Anterior cingulate cortex (tissue), 58 donors: ENCODE measurements at regions not wholly inside any gene's neighbourhood (a gene's known extent, or its start where the extent isn't known, plus 50 kb on each side); places are given as distances from the start of the nearest gene placed in this dataset.
A peak's percentile ranks its signal among the peaks of the same experiment; 100 is the strongest.
"Not testable (repeated sequence)": the region's sequence is repeated elsewhere in the genome, so short reads cannot be mapped to it uniquely, and the experiment has no call there.

ENCODE experiments used
- DNase-seq, 58 donors: peaks; one replicate each; lab custom pipeline; 2025; lab: John Stamatoyannopoulos, UW

GRCh38 chr7:131762753-131763152, 206.3 kb upstream of the PODXL start:
- DNase-seq, result no peak

- DNase-seq, result not testable (repeated sequence)
Observed at GRCh38 chr7:131755801-131756200, 199.4 kb upstream of the PODXL start.

- no peak for DNase-seq
Observed at GRCh38 chr7:131753620-131754222, 197.3 kb upstream of the PODXL start.

- no peak for DNase-seq
Observed at GRCh38 chr7:131747658-131748232, 191.3 kb upstream of the PODXL start.

DNA sequence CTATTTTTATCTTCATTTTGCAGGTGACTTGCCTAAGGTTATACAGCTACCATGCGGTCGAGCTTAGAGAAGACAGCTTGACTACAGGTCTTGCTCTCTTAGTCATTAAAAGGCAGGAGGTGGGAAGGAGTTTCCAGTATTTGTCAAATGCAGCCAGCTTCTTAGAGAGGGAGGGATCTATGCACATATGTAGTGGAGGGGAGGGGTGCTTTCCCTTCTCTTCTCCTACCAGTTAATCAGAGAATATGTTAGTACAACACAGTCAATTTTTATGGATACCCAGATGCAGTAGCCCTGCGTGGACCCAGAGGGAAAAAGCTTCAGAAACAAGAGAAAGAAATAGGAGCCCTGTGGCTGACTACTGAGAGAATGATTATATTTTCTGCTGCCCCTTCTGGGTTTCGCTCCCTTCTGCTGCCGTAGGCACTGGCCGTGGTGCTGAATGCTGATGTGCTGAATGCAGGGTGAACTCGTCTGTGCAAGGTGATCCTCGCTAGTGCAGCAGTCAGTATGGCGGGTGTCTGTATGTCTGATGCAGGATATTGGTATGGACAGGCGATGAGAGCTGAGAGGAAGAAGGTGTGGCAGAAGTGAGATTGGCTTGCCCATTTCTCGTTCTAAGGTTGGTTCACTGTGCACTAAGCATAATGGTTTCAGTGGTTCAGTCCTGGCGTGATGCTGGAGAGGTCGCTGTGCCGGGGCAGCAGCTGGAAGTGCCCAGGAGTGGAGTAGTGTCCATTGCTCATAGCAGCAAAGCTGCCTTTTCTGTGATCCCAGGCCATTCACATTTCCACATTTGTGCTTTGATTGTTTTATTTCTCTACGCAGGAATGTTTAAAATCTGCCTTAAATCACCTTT, 189.2 kb upstream of the PODXL start:
- DNase-seq, result peak in 1 of 58 donors; percentile 2

DNA sequence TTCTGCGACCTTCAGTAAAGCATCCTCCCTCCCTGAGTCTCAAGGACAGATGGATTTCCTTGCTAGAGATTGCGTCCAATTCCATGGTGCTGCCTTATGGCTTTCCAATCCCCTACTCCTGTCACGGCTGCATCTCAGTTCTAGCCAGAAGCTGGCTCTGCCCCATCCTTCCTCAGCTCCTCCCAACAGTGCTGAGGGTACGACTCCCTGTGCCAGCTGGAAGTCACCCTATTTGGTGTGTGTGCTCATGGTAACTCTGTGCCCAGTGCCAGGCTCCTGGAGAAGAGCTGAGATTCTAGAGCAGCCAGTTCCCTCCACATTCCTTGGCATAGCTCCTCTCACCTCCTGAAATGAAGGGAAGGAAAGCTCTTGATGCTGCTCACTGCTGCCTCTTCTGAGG, 185.0 kb upstream of the PODXL start:
- peak in 8 of 58 donors; percentile 3 to 30 (median 13) for DNase-seq

DNA sequence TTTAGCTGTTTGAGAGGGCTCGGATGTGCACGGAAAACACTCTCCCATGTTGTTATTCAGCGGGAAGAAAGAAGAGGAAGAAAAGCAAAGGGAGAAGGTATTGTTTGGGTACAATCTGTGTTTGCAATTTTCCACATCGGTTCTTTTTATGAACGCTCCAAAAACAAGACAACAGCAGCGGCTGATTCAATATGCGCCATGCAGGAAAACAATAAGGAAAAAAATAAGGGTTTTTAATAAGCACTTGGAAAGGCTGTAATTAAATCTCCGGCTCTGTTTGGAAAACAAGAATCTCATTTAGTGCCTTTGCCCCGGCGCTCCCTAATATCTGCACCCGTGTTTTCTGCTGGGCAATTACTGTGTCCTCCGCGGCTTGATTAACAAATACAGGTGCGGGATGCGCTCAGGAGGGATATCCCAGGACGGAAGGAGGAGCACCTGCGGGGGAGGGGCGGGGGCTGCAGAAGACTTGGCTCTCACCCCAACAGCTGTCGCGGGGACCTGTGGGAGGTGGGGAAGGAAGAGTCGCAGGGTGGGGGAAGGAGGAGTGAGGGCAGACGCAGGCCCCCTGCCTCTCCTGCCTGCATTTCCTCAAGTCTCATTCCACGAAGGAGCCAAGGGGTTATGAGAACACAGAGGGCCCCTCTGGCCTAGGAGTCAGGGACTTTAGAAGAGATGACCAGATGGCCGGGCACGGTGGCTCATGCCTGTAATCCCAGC, 181.5 kb upstream of the PODXL start:
- DNase-seq, result no peak

DNA sequence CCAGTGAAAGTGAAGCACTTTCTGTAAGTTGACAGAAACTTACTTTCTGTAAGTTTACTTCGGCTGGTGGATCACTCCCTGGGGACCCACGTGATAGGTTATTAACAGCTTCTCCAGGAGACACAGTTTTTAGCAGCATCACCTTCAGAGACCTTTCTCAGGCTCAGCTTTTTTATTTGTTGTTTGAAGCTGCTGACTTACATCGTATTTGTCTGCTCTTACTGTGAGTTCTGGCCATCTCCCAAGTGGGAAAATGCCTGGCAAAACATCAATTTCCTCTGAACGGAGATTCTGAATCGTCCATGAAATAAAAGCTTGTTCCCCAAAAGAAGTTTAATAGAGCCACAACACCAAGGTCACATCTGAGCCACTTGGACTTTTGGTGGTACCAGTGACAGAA, 178.7 kb upstream of the PODXL start:
- no peak for DNase-seq

GRCh38 chr7:131733604-131734003, 177.2 kb upstream of the PODXL start:
- DNase-seq, result no peak

GRCh38 chr7:131727189-131727588, 170.8 kb upstream of the PODXL start:
- no peak for DNase-seq

DNA sequence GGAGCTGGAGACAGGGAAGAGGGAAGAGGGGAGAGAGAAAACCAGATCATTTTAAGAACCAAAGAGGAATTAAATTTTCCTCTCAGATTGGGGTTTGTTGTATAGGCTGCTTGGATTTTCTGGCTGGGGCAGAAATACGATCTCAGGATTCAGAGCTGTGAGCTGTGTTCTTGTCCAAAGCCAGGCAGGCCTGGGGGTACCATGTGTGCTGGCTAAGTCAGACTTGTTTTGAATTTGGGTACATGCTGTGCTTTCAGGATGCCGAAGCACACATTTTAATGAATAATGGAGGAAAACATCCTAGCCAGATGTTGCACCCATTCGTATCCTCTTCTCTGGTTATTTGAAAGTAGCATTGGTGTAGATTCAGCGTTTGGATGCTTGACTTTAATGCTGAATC, 170.3 kb upstream of the PODXL start:
- DNase-seq, result no peak

- DNase-seq, result no peak
Observed at GRCh38 chr7:131726031-131726430, 169.6 kb upstream of the PODXL start.

- DNase-seq, result no peak
Observed at GRCh38 chr7:131724776-131725345, 168.4 kb upstream of the PODXL start.

- DNase-seq, result no peak
Observed at GRCh38 chr7:131723926-131724325, 167.5 kb upstream of the PODXL start.

DNA sequence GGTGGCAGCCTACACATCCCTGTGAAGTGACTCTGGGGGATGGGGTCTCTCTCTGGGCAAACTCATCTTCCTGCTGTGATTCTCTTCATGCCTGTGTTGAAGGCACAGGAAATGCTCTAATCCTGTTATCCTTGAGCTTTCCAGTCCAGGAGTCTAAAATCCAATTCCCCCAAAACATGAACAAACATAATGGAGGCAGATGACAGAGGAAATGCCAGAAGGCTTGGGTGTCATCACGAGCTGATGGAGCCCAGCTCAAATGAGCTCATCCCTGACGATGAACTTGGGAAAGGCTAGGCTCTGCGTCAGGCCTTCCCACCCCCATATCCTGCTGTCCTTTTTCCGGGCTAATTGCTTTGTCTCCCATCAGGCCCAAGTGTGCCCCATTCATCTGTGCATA, 165.9 kb upstream of the PODXL start:
- DNase-seq, result no peak

DNA sequence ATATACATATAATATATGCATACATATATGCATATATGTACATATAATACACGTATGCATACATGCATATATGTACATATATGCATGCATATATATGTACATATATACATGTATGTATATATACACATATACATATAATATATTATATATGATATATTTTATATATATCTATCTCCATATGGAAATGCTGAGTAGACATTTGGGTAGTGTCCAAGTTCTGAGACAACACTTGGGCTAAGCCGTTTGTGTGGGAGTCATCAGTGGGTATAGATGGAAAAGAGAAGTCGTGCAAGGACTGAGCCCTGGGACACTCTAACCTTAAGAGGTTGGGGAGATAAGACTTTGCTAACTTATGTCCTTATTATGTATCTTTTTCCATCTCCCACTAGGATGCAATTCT, 165.2 kb upstream of the PODXL start:
- no peak for DNase-seq

GRCh38 chr7:131720703-131721102, 164.3 kb upstream of the PODXL start:
- no peak for DNase-seq

- no peak for DNase-seq
Observed at GRCh38 chr7:131717181-131717580, 160.8 kb upstream of the PODXL start.

GRCh38 chr7:131699323-131699722, 142.9 kb upstream of the PODXL start:
- no peak for DNase-seq

- peak in 53 of 58 donors; percentile 3 to 81 (median 36) for DNase-seq
Observed at GRCh38 chr7:131692131-131692960, 135.9 kb upstream of the PODXL start.
